ENCODE measurements at regions not wholly inside any gene's neighbourhood (a gene's known extent, or its start where the extent isn't known, plus 50 kb on each side); places are given as distances from the start of the nearest gene placed in this dataset.

GRCh38 chr17:53234138-53234537, 588.6 kb upstream of the KIF2B start:
- H3K9ac ChIP-seq (ENCODE audit: low read depth, low read length), result no peak overlapping the region
- no peak overlapping the region for H4K8ac ChIP-seq (ENCODE audit: low read depth in 2 of 2, low read length in 2 of 2)
- no peak overlapping the region for H2BK20ac ChIP-seq (ENCODE audit: low read depth, low read length)
- H2BK15ac ChIP-seq (ENCODE audit: low read depth, low read length), result no peak overlapping the region
- H3K9me1 ChIP-seq (ENCODE audit: insufficient read depth, low read length), result no peaks in the 10 kb centered on the region
- TF ChIP-seq POLR2A (IDR thresholded peaks at IDR 0.05; ENCODE audit: low read depth, low read length), result no peak
- TF ChIP-seq CTCF (conservative IDR thresholded peaks at IDR 0.05; ENCODE audit: low read depth, low read length), result no peak
- TF ChIP-seq ELK1 (IDR thresholded peaks at IDR 0.05; ENCODE audit: borderline replicate concordance, low read depth, low read length), result no peak
- no peak for TF ChIP-seq RFX5 (IDR thresholded peaks at IDR 0.05; ENCODE audit: low read depth, low read length)
- TF ChIP-seq MAZ (IDR thresholded peaks at IDR 0.05; ENCODE audit: borderline replicate concordance, low read depth, low read length), result no peak
- H3K4me2 ChIP-seq (ENCODE audit: low read depth, low read length), result no peak overlapping the region
- H3K14ac ChIP-seq (replicated peaks; ENCODE audit: low read depth, low read length), result no peak overlapping the region
- no peak overlapping the region for H2AK9ac ChIP-seq (replicated peaks; ENCODE audit: low read depth, low read length, poor library complexity)
- in situ Hi-C loops (cut with MboI; ENCODE audit: low sequenced_read_pairs), result no loop called here
- POLR2A ChIA-PET (ENCODE audit: unreplicated experiment), result no interaction called here
- no peak overlapping the region for H2AFZ ChIP-seq (replicated peaks; ENCODE audit: low read length, poor library complexity)
- H3K27me3 ChIP-seq (ENCODE audit: control insufficient read depth, insufficient read depth, low read length), result no peaks in the 10 kb centered on the region
- H3K56ac ChIP-seq (ENCODE audit: extremely low read depth, insufficient read depth, low read length), result no peak overlapping the region
- H3K4me1 ChIP-seq (ENCODE audit: control insufficient read depth, insufficient read depth, low read length), result no peaks in the 10 kb centered on the region
- dilution Hi-C loops (cut with HindIII; ENCODE audit: low sequenced_read_pairs, unreplicated experiment), result no loop called here
- H3K36me3 ChIP-seq (ENCODE audit: control insufficient read depth, insufficient read depth, low read length), result no peaks in the 10 kb centered on the region
- H3K27ac ChIP-seq (ENCODE audit: insufficient read depth, low read length), result no peak overlapping the region
- no peak overlapping the region for H3K23ac ChIP-seq (ENCODE audit: low read depth, low read length)
- H3K9me3 ChIP-seq (ENCODE audit: control insufficient read depth, insufficient read depth, low read length), result peaks cover 7% of the 10 kb centered on the region; the same call in 1 of the 2 replicates
- H3K4me3 ChIP-seq (ENCODE audit: insufficient read depth, low read depth, low read length), result no peak overlapping the region
- H3K79me1 ChIP-seq (ENCODE audit: low read depth in 1 of 2, low read length in 2 of 2), result no peaks in the 10 kb centered on the region
- H3K4ac ChIP-seq (ENCODE audit: low read depth, low read length), result no peak overlapping the region
- CTCF ChIA-PET, result no interaction called here
- no peak overlapping the region for H2BK120ac ChIP-seq (ENCODE audit: low read depth, low read length)
- H4K91ac ChIP-seq (ENCODE audit: insufficient read depth, low read depth, low read length), result no peak overlapping the region
- H4K20me1 ChIP-seq (ENCODE audit: insufficient read depth, low read length), result no peaks in the 10 kb centered on the region
- no TSS peak for BruUV-seq (replicated peaks)
- ATAC-seq (ENCODE audit: low read depth) (no peak), DNase-seq (no peak)
- no CpG with 5 or more reads among the region's 2 CpGs for WGBS, 2 experiments (ENCODE audit: extremely low coverage in 2 of 2, insufficient read length in 1 of 2)
- H4K5ac ChIP-seq (ENCODE audit: low read depth, low read length), result no peak overlapping the region
- no peak overlapping the region for H2BK5ac ChIP-seq (ENCODE audit: low read depth, low read length, poor library complexity, severe bottlenecking)
- no peak overlapping the region for H2AK5ac ChIP-seq (ENCODE audit: low read depth, low read length)
- H3K18ac ChIP-seq (ENCODE audit: low read depth, low read length), result no peak overlapping the region
- intact Hi-C loops (cut with micrococcal nuclease), result no loop called here

Measured in IMR-90 (cell line).